ENCODE measurements at regions not wholly inside any gene's neighbourhood (a gene's known extent, or its start where the extent isn't known, plus 50 kb on each side); places are given as distances from the start of the nearest gene placed in this dataset.

GRCh38 chr18:75830828-75831227, 403.3 kb upstream of the SMIM21 start:
- no peak for DNase-seq
- Histone ChIP-seq H3K36me3 (ENCODE audit: control insufficient read depth, insufficient read depth, low read length) (no peaks in the 10 kb centered on the region), H3K9me3 (replicated peaks; ENCODE audit: control insufficient read depth, low read depth, low read length) (peaks cover 3% of the 10 kb centered on the region), H3K4me1 (ENCODE audit: control insufficient read depth, insufficient read depth, low read length) (peaks cover 2% of the 10 kb centered on the region), H3K27me3 (ENCODE audit: control insufficient read depth, insufficient read depth, low read length) (no peaks in the 10 kb centered on the region), H3K27ac (ENCODE audit: low read length) (no peak overlapping the region), H3K4me3 (ENCODE audit: low read length) (no peak overlapping the region)
- no CpG with 5 or more reads among the region's 2 CpGs for WGBS (ENCODE audit: insufficient coverage)

GRCh38 chr18:75829091-75829490, 401.6 kb upstream of the SMIM21 start:
- Histone ChIP-seq H3K27ac (ENCODE audit: low read length) (no peak overlapping the region), H3K4me3 (ENCODE audit: low read length) (no peak overlapping the region), H3K27me3 (ENCODE audit: control insufficient read depth, insufficient read depth, low read length) (no peaks in the 10 kb centered on the region), H3K4me1 (ENCODE audit: control insufficient read depth, insufficient read depth, low read length) (peaks cover 2% of the 10 kb centered on the region), H3K36me3 (ENCODE audit: control insufficient read depth, insufficient read depth, low read length) (no peaks in the 10 kb centered on the region), H3K9me3 (replicated peaks; ENCODE audit: control insufficient read depth, low read depth, low read length) (peaks cover 3% of the 10 kb centered on the region)
- WGBS (ENCODE audit: insufficient coverage), result 20% methylated on average over 1 of the region's 4 CpGs
- peak; percentile 81 for DNase-seq

GRCh38 chr18:75828379-75828778, 400.9 kb upstream of the SMIM21 start:
- DNase-seq, result peak; percentile 12
- Histone ChIP-seq H3K4me1 (ENCODE audit: control insufficient read depth, insufficient read depth, low read length) (peaks cover 2% of the 10 kb centered on the region), H3K36me3 (ENCODE audit: control insufficient read depth, insufficient read depth, low read length) (no peaks in the 10 kb centered on the region), H3K4me3 (ENCODE audit: low read length) (no peak overlapping the region), H3K27me3 (ENCODE audit: control insufficient read depth, insufficient read depth, low read length) (no peaks in the 10 kb centered on the region), H3K27ac (ENCODE audit: low read length) (no peak overlapping the region), H3K9me3 (replicated peaks; ENCODE audit: control insufficient read depth, low read depth, low read length) (peaks cover 3% of the 10 kb centered on the region)
- WGBS (ENCODE audit: insufficient coverage), result 0% methylated on average over 2 of the region's 4 CpGs

GRCh38 chr18:75827751-75828287, 400.3 kb upstream of the SMIM21 start:
- H3K4me3 ChIP-seq (ENCODE audit: low read length), result no peak overlapping the region
- no peaks in the 10 kb centered on the region for H3K27me3 ChIP-seq (ENCODE audit: control insufficient read depth, insufficient read depth, low read length)
- no peaks in the 10 kb centered on the region for H3K36me3 ChIP-seq (ENCODE audit: control insufficient read depth, insufficient read depth, low read length)
- WGBS (ENCODE audit: insufficient coverage), result 86% methylated on average over 2 of the region's 7 CpGs
- DNase-seq, result peak; percentile 45
- no peak overlapping the region for H3K27ac ChIP-seq (ENCODE audit: low read length)
- H3K4me1 ChIP-seq (ENCODE audit: control insufficient read depth, insufficient read depth, low read length), result peaks cover 2% of the 10 kb centered on the region
- H3K9me3 ChIP-seq (replicated peaks; ENCODE audit: control insufficient read depth, low read depth, low read length), result no peaks in the 10 kb centered on the region

GRCh38 chr18:75824661-75825060, 397.2 kb upstream of the SMIM21 start:
- H3K9me3 ChIP-seq (replicated peaks; ENCODE audit: control insufficient read depth, low read depth, low read length), result no peaks in the 10 kb centered on the region
- DNase-seq, result no peak
- H3K4me1 ChIP-seq (ENCODE audit: control insufficient read depth, insufficient read depth, low read length), result peaks cover 2% of the 10 kb centered on the region
- H3K4me3 ChIP-seq (ENCODE audit: low read length), result no peak overlapping the region
- 94% methylated on average over 2 of the region's 3 CpGs for WGBS (ENCODE audit: insufficient coverage)
- H3K27me3 ChIP-seq (ENCODE audit: control insufficient read depth, insufficient read depth, low read length), result no peaks in the 10 kb centered on the region
- H3K36me3 ChIP-seq (ENCODE audit: control insufficient read depth, insufficient read depth, low read length), result no peaks in the 10 kb centered on the region
- no peak overlapping the region for H3K27ac ChIP-seq (ENCODE audit: low read length)

GRCh38 chr18:75823471-75823870, 396.0 kb upstream of the SMIM21 start:
- WGBS (ENCODE audit: insufficient coverage), result 67% methylated on average over 1 of the region's 2 CpGs
- Histone ChIP-seq H3K4me1 (ENCODE audit: control insufficient read depth, insufficient read depth, low read length) (peaks cover under 1% of the 10 kb centered on the region), H3K27ac (ENCODE audit: low read length) (no peak overlapping the region), H3K27me3 (ENCODE audit: control insufficient read depth, insufficient read depth, low read length) (no peaks in the 10 kb centered on the region), H3K4me3 (ENCODE audit: low read length) (no peak overlapping the region), H3K36me3 (ENCODE audit: control insufficient read depth, insufficient read depth, low read length) (no peaks in the 10 kb centered on the region), H3K9me3 (replicated peaks; ENCODE audit: control insufficient read depth, low read depth, low read length) (no peaks in the 10 kb centered on the region)
- DNase-seq, result no peak

- no peaks in the 10 kb centered on the region for H3K27me3 ChIP-seq (ENCODE audit: control insufficient read depth, insufficient read depth, low read length)
- no peak overlapping the region for H3K27ac ChIP-seq (ENCODE audit: low read length)
- no peaks in the 10 kb centered on the region for H3K9me3 ChIP-seq (replicated peaks; ENCODE audit: control insufficient read depth, low read depth, low read length)
- no peak for DNase-seq
- H3K4me1 ChIP-seq (ENCODE audit: control insufficient read depth, insufficient read depth, low read length), result no peaks in the 10 kb centered on the region
- H3K36me3 ChIP-seq (ENCODE audit: control insufficient read depth, insufficient read depth, low read length), result no peaks in the 10 kb centered on the region
- no peak overlapping the region for H3K4me3 ChIP-seq (ENCODE audit: low read length)
- WGBS (ENCODE audit: insufficient coverage), result 43% methylated on average over 5 of the region's 5 CpGs
Measured at GRCh38 chr18:75818383-75818782, 390.9 kb upstream of the SMIM21 start.

GRCh38 chr18:75815767-75816166, 388.3 kb upstream of the SMIM21 start:
- Histone ChIP-seq H3K27me3 (ENCODE audit: control insufficient read depth, insufficient read depth, low read length) (no peaks in the 10 kb centered on the region), H3K36me3 (ENCODE audit: control insufficient read depth, insufficient read depth, low read length) (no peaks in the 10 kb centered on the region), H3K4me3 (ENCODE audit: low read length) (no peak overlapping the region), H3K4me1 (ENCODE audit: control insufficient read depth, insufficient read depth, low read length) (peaks cover 7% of the 10 kb centered on the region), H3K27ac (ENCODE audit: low read length) (no peak overlapping the region), H3K9me3 (replicated peaks; ENCODE audit: control insufficient read depth, low read depth, low read length) (no peaks in the 10 kb centered on the region)
- WGBS (ENCODE audit: insufficient coverage), result 100% methylated on average over 1 of the region's 1 CpG
- DNase-seq, result no peak

- DNase-seq, result no peak
- 57% methylated on average over 8 of the region's 8 CpGs for WGBS (ENCODE audit: insufficient coverage)
- Histone ChIP-seq H3K9me3 (replicated peaks; ENCODE audit: control insufficient read depth, low read depth, low read length) (no peaks in the 10 kb centered on the region), H3K4me1 (ENCODE audit: control insufficient read depth, insufficient read depth, low read length) (peaks cover 24% of the 10 kb centered on the region), H3K27me3 (ENCODE audit: control insufficient read depth, insufficient read depth, low read length) (no peaks in the 10 kb centered on the region), H3K36me3 (ENCODE audit: control insufficient read depth, insufficient read depth, low read length) (no peaks in the 10 kb centered on the region), H3K4me3 (ENCODE audit: low read length) (no peak overlapping the region), H3K27ac (ENCODE audit: low read length) (no peak overlapping the region)
Measured at GRCh38 chr18:75812761-75813160, 385.3 kb upstream of the SMIM21 start.

- DNase-seq, result peak; percentile 59
- H3K4me1 ChIP-seq (ENCODE audit: control insufficient read depth, insufficient read depth, low read length), result peaks cover 24% of the 10 kb centered on the region
- H3K36me3 ChIP-seq (ENCODE audit: control insufficient read depth, insufficient read depth, low read length), result no peaks in the 10 kb centered on the region
- H3K27ac ChIP-seq (ENCODE audit: low read length), result peak overlapping the region; percentile 5
- no peaks in the 10 kb centered on the region for H3K27me3 ChIP-seq (ENCODE audit: control insufficient read depth, insufficient read depth, low read length)
- H3K4me3 ChIP-seq (ENCODE audit: low read length), result no peak overlapping the region
- no peaks in the 10 kb centered on the region for H3K9me3 ChIP-seq (replicated peaks; ENCODE audit: control insufficient read depth, low read depth, low read length)
- 60% methylated on average over 1 of the region's 5 CpGs for WGBS (ENCODE audit: insufficient coverage)
Measured at GRCh38 chr18:75810961-75811551, 383.6 kb upstream of the SMIM21 start.

GRCh38 chr18:75810516-75810915, 383.0 kb upstream of the SMIM21 start:
- no CpG with 5 or more reads among the region's 9 CpGs for WGBS (ENCODE audit: insufficient coverage)

More at GRCh38 chr18:75810516-75810915, 383.0 kb upstream of the SMIM21 start:
- Histone ChIP-seq H3K27me3 (ENCODE audit: control insufficient read depth, insufficient read depth, low read length) (no peaks in the 10 kb centered on the region), H3K4me3 (ENCODE audit: low read length) (no peak overlapping the region), H3K27ac (ENCODE audit: low read length) (no peak overlapping the region), H3K4me1 (ENCODE audit: control insufficient read depth, insufficient read depth, low read length) (peaks cover 24% of the 10 kb centered on the region), H3K9me3 (replicated peaks; ENCODE audit: control insufficient read depth, low read depth, low read length) (no peaks in the 10 kb centered on the region), H3K36me3 (ENCODE audit: control insufficient read depth, insufficient read depth, low read length) (no peaks in the 10 kb centered on the region)
- peak; percentile 29 for DNase-seq
